ENCODE measurements at regions not wholly inside any gene's neighbourhood (a gene's known extent, or its start where the extent isn't known, plus 50 kb on each side); places are given as distances from the start of the nearest gene placed in this dataset.

- Histone ChIP-seq H3K27ac (no peak overlapping the region), H3K9me3 (no peaks in the 10 kb centered on the region), H3K27me3 (no peaks in the 10 kb centered on the region), H3K36me3 (replicated peaks in 1 of 2; ENCODE audit: insufficient read depth in 1 of 2, low read depth in 2 of 2) (no peaks in the 10 kb centered on the region), H3K4me3 (no peak overlapping the region), H3K4me1 (no peaks in the 10 kb centered on the region)
- DNase-seq (no peak), ATAC-seq (no peak)
- WGBS, 2 donors, result 74 to 75% methylated on average over 4 of the region's 4 CpGs
- intact Hi-C loops (cut with DNase I), result no loop called here
- TF ChIP-seq CTCF (IDR thresholded peaks at IDR 0.05) (no peak), POLR2A (IDR thresholded peaks at IDR 0.05) (no peak)
Measured at GRCh38 chr15:95577927-95578326, 752.6 kb upstream of the NR2F2 start.

GRCh38 chr15:95580121-95580520 is 750.4 kb upstream of the NR2F2 start:
- no peak overlapping the region for H3K4me3 ChIP-seq
- TF ChIP-seq POLR2A (IDR thresholded peaks at IDR 0.05), result no peak
- no peak for TF ChIP-seq CTCF (IDR thresholded peaks at IDR 0.05)
- no peaks in the 10 kb centered on the region for H3K27me3 ChIP-seq
- H3K36me3 ChIP-seq (replicated peaks in 1 of 2; ENCODE audit: insufficient read depth in 1 of 2, low read depth in 2 of 2), result no peaks in the 10 kb centered on the region
- ATAC-seq (no peak), DNase-seq (no peak)
- no peaks in the 10 kb centered on the region for H3K4me1 ChIP-seq
- no peaks in the 10 kb centered on the region for H3K9me3 ChIP-seq
- intact Hi-C loops (cut with DNase I), result no loop called here
- H3K27ac ChIP-seq, result no peak overlapping the region
- 53 to 62% methylated on average over 3 of the region's 3 CpGs for WGBS, 2 donors

GRCh38 chr15:95581595-95581994 is 748.9 kb upstream of the NR2F2 start:
- 77 to 79% methylated on average over 12 to 13 of the region's 13 CpGs for WGBS, 2 donors
- no peak for ATAC-seq
- intact Hi-C loops (cut with DNase I), result no loop called here

GRCh38 chr15:95584088-95584487 is 746.4 kb upstream of the NR2F2 start:
- TF ChIP-seq POLR2A (IDR thresholded peaks at IDR 0.05) (no peak), CTCF (IDR thresholded peaks at IDR 0.05) (no peak)

More at GRCh38 chr15:95581595-95581994, 748.9 kb upstream of the NR2F2 start:
- Histone ChIP-seq H3K36me3 (replicated peaks in 1 of 2; ENCODE audit: insufficient read depth in 1 of 2, low read depth in 2 of 2) (no peaks in the 10 kb centered on the region), H3K4me1 (no peaks in the 10 kb centered on the region), H3K4me3 (no peak overlapping the region), H3K27me3 (no peaks in the 10 kb centered on the region), H3K27ac (no peak overlapping the region), H3K9me3 (no peaks in the 10 kb centered on the region)
- no peak for DNase-seq
- no peak for TF ChIP-seq POLR2A (IDR thresholded peaks at IDR 0.05)
- TF ChIP-seq CTCF (IDR thresholded peaks at IDR 0.05), result no peak

GRCh38 chr15:95588056-95588455 is 742.4 kb upstream of the NR2F2 start:
- H3K27me3 ChIP-seq, result no peaks in the 10 kb centered on the region
- no peak overlapping the region for H3K4me3 ChIP-seq
- DNase-seq, result no peak
- H3K9me3 ChIP-seq, result no peaks in the 10 kb centered on the region
- H3K4me1 ChIP-seq, result no peaks in the 10 kb centered on the region
- 62 to 74% methylated on average over 2 of the region's 2 CpGs for WGBS, 2 donors
- H3K36me3 ChIP-seq (replicated peaks in 1 of 2; ENCODE audit: insufficient read depth in 1 of 2, low read depth in 2 of 2), result no peaks in the 10 kb centered on the region
- ATAC-seq, result no peak
- TF ChIP-seq CTCF (IDR thresholded peaks at IDR 0.05) (no peak), POLR2A (IDR thresholded peaks at IDR 0.05) (no peak)
- intact Hi-C loops (cut with DNase I), result no loop called here
- no peak overlapping the region for H3K27ac ChIP-seq

More at GRCh38 chr15:95584088-95584487, 746.4 kb upstream of the NR2F2 start:
- ATAC-seq, result no peak
- intact Hi-C loops (cut with DNase I), result no loop called here
- Histone ChIP-seq H3K9me3 (no peaks in the 10 kb centered on the region), H3K4me3 (no peak overlapping the region), H3K27ac (no peak overlapping the region), H3K4me1 (no peaks in the 10 kb centered on the region), H3K27me3 (no peaks in the 10 kb centered on the region), H3K36me3 (replicated peaks in 1 of 2; ENCODE audit: insufficient read depth in 1 of 2, low read depth in 2 of 2) (no peaks in the 10 kb centered on the region)
- no peak for DNase-seq

Data from body of pancreas (tissue), 4 donors.